CMK (cell line): ENCODE measurements at regions not wholly inside any gene's neighbourhood (a gene's known extent, or its start where the extent isn't known, plus 50 kb on each side); places are given as distances from the start of the nearest gene placed in this dataset.
A peak's percentile ranks its signal among the peaks of the same experiment; 100 is the strongest.
"Not testable (repeated sequence)": the region's sequence is repeated elsewhere in the genome, so short reads cannot be mapped to it uniquely, and the experiment has no call there.

Source experiments
- DNase-seq: peaks from one replicate; pipeline ENCODE4 v3.0.0-alpha.2; 2010; ENCODE audit warnings: low read depth

- DNase-seq: no peak
These were observed 75.4 kb upstream of the VPREB1 start for GRCh38 chr22:22168941-22169867.

DNA sequence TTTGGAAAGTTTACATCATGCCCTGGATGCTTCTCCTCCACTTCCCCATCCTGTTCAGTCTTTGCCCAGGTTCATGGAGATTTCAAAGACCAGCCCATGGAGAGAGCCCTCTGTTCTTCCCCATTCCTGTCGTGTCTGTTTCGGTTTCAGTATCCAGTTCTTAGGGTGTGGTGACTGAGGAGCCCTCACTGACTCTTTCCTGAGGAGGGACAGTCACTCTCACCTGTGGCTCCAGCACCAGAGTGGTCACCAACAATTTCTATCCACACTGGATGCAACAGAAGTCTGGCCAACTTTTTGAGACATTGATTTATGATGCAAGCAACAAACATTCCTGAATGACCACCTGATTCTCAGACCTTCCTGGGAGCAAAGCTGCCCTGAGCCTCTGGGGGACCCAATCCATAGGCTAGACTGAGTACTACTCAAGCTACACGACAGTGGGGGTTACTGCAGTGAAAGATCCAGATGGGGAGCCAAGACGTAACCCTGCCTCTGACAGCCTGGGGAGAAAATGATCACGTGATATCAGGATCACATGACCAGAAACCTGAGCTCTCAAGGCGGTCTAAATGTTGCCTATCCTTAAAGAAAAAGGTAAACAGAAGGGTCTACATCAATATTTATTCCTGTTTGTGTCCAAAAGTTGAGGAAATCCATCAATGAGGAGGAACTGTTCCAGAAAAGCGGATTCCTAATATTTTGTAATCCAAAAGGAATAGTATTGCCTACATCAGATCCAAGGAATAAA is 76.2 kb upstream of the VPREB1 start:
- DNase-seq: peak; percentile 5

DNA sequence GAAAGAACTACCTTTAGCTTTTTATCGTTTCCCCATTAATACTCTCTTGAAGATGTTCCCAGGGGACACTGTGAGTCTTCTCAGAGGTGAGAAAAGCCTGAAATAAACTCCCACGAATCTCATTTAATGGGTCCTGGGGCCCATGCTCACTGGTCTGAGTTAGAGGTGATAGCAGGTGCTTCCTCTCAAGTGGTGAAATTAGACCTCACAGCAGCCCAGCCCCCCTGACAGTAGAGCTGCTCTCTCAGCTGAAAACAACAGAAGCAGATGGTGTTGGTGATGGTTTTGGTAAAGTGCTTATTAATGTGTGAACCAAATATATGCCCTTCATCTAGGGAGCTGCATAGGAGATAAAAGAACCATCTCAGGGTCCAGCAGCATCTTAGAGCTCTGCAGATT is 76.8 kb upstream of the VPREB1 start:
- no peak for DNase-seq

DNA sequence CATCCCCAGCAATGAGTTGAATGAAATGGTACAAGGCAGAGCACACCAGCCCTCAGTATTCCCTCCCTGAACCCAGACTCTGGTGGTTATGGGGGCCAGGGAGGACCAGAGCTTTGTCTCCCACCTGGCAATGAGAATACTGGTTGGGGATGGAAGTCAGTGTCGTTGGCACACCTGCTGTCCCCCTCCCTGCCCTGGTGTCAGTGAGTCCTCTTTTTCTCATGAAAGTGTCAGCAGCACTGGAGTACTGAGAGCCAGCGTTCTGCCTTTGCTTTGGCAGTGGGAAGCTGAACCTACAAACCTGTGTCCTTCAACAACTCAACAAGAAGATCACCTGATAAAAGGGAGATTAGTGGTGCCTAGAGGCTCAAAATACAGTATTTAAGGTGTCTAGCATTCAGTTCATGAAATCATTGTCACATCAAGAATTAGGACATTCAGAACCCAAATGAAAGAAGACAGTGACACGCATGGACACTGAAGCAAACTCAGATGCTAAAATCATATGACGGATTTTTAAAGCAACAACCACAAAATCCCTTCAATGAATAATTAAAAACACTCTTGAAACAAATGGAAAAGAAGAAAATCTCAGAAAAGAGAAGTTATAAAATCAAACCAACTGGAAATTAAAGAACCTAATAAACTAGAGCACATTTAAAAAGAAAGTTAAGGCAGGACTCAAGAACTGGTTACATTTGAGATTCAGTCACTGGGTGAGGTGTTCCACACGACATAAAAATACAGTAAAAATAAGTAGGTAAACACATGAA is 77.5 kb upstream of the VPREB1 start:
- no peak for DNase-seq

- no peak for DNase-seq
These were observed 78.5 kb upstream of the VPREB1 start for GRCh38 chr22:22165936-22166710.

- DNase-seq: no peak
These were observed 79.9 kb upstream of the VPREB1 start for GRCh38 chr22:22164541-22165272.

DNA sequence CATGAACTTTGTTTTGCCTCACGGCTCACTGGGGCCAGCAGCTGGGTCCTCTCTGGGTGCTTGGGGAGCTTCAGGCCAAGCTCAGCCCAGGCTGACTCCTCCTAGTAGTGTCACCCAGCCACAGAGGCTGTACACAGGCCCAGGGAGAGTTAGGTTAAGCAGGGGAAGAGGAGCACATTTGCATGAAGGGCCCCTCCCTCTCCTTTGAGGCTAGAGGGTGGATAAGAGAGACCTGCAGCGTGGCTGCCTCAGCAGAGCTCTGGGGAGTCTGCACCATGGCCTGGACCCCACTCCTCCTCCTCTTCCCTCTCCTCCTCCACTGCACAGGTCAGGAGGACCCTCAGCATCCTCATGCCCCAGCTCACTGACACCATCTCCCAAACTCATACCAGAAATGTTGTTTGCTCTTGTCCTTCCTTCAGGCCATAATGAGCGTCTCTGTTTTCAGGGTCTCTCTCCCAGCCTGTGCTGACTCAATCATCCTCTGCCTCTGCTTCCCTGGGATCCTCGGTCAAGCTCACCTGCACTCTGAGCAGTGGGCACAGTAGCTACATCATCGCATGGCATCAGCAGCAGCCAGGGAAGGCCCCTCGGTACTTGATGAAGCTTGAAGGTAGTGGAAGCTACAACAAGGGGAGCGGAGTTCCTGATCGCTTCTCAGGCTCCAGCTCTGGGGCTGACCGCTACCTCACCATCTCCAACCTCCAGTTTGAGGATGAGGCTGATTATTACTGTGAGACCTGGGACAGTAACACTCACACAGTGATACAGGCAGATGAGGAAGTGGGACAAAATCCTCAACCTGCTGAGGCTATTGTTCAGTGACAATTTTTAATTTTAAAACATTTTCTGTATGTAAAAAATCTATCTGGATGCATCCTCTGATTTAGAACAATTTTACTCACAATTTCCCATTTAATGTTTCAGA is 82.4 kb upstream of the VPREB1 start:
- DNase-seq: no peak

DNA sequence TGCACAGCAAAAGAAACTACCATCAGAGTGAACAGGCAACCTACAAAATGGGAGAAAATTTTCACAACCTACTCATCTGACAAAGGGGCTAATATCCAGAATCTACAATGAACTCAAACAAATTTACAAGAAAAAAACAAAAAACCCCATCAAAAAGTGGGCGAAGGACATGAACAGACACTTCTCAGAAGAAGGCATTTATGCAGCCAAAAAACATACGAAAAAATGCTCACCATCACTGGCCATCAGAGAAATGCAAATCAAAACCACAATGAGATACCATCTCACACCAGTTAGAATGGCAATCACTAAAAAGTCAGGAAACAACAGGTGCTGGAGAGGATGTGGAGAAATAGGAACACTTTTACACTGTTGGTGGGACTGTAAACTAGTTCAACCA is 83.8 kb upstream of the VPREB1 start:
- not testable (repeated sequence) for DNase-seq

- no peak for DNase-seq
These were observed 85.2 kb upstream of the VPREB1 start for GRCh38 chr22:22159384-22159783.

DNA sequence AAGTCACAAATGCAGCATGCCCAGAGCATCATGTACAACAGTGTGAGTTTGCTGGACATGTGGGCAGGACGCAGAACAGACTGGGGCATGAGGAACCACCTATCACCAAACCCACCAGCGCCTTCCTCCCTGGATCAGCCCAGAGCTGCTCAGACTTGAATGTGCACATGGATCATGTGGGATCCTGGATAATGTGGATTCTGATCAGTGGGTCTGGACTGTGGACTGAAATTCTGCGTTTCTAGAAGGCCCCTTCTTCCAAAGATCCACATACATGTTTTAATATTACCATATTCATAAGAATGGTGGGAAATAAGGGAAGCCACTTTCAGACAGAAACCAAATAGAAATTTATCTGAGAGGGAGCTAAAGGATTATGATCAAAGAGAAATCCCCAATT is 85.6 kb upstream of the VPREB1 start:
- no peak for DNase-seq

DNA sequence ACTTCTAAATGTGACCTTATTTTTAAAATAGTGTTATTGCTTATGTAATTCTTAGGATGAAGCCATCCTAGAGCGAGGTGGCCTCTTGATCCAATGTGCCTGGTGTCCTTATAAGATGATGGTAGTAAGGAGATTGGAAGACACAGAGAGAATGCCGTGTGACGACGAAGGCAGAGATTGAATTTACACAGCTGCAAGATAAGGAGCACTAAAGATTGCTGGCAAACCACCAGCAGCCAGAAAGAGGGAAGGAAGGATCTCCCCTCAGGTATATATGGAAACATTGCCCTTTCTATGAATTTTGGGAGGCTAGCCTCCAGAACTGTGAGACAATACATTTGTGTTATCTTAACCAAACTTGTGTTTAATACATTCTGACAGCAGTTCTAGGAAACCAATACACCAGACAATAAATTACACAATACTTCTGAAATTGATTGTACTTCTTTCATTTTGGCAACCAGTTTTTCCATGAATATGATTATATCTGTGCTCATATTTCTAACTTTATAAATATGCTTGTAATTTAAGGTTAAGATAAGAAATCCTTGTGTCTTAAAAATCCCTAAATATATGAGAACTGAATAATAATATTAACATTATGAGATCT is 86.3 kb upstream of the VPREB1 start:
- no peak for DNase-seq

DNA sequence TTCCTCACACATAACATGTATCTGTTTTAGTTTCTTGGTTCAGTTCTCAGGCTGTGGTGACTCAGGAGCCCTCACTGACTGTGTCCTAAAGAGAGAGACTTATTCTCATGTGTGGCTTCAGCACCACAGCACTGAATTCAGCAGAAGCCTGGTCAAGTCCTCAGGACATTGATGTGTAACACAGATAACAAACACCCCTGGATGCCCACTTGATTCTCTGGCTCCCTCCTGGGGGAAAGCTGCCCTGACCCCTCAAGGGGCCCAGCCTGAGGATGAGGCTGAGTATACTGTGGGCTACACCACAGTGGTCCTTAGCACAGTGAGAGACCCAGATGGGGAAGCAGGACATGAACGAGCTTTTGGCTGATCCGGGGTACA is 87.2 kb upstream of the VPREB1 start:
- no peak for DNase-seq

- peak; percentile 52 for DNase-seq
These were observed 87.8 kb upstream of the VPREB1 start for GRCh38 chr22:22156716-22157347.

DNA sequence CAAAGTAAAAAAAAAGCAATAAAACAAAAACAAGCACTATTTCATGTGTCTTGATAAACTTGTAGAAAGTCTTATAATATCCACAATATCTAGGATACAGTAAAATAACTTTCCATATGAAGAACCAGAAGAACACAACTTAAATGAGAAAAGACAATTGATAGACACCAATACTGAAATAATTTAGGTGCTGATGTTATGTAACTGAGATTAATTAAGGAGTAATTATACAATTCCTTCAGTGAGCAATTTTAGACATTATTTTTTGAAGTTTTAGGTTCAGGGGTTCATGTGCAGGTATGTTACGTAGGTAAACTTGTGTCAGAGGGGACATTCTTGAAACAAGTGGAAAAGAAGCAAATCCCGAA is 88.3 kb upstream of the VPREB1 start:
- no peak for DNase-seq

DNA sequence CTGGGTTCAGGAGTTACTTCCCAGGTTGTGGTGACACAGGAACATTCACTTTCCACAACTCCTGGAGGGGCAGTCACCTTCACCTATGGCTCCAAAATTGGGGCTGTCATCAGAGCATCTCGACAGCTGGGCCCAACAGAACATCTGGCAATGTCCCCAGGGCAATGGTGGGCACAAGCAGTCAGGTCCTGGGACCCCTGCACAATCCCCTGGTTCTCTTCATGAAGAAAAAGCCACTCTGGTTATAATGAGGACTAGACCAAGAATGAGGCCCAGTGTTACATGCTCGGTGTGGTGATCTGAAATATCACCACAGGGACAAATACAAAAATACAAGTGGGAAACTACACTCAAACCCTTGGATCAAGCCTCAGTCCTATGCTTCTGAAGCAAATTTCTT is 89.0 kb upstream of the VPREB1 start:
- no peak for DNase-seq

DNA sequence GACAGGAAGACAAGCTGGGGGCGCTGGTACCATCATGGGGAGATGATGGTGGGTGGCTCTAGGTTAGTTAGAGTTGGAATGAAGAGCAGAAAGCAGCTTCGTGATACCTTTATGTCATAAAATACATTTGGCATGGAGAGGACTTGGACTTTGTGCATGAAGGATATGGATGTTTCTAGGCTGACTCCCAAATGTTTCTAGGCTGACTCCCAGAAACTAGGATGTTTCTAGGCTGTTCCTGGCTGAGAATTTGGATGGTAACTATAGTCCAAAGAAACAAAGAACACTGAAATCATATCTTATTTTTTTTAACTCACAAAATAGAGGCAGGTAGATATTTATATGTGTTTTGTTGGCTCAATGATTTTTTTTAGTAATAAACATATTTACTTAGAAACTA is 89.4 kb upstream of the VPREB1 start:
- no peak for DNase-seq

GRCh38 chr22:22154040-22154439 is 90.5 kb upstream of the VPREB1 start:
- no peak for DNase-seq

DNA sequence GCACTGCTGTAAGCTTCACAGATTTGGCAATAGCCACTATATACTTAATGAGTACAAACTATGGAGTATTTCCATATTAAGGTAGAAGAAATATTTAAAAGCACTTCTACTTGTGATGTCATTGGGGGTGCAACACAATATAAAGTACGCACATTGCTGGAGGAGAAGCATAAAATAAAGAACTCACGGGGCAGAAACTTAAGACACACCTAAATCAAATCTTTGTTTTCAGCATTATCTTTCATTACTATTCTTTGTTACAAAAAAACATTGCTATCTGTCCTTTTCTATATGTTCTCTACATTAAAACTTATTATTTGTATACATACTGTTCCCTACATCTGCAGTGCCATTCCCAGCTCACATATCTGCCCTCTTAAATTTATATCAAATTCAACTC is 93.3 kb upstream of the VPREB1 start:
- no peak for DNase-seq

DNA sequence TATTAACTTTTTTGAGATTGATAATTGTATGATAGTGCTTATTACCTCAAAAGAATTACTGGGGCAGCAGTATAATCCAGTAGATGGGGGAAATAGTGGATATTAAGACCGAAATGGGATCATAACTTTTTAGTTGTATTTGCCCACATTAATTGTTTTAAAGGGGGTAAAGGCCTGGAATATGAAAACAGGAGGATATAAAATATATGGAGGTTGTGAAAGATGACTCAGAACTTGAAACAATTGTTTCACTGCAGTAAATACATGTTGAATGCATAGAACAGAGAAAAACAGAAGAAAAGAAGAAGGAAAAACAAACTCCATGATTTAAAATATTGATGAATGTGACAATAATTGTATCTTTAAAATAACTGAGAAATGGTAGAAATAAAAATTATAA is 94.1 kb upstream of the VPREB1 start:
- DNase-seq: no peak
